Epithelial cell of proximal tubule (primary cell): ENCODE measurements at regions not wholly inside any gene's neighbourhood (a gene's known extent, or its start where the extent isn't known, plus 50 kb on each side); places are given as distances from the start of the nearest gene placed in this dataset.
A peak's percentile ranks its signal among the peaks of the same experiment; 100 is the strongest.

Experiments used
- DNase-seq: peaks from one replicate; pipeline ENCODE4 v3.0.0-alpha.2; 2011; ENCODE audit warnings: low read depth
- H3K4me3 ChIP-seq: 2 replicates; pipeline ENCODE4 v1.5.1; 2011; ENCODE audit warnings: low read depth, mild to moderate bottlenecking, low read length
- TF ChIP-seq, protein P1 (sequence below): conservative IDR thresholded peaks from 2 replicates; pipeline ENCODE4 v1.5.1; 2012; ENCODE audit warnings: low read depth, mild to moderate bottlenecking, low read length

- H3K4me3 ChIP-seq: no peak overlapping the region
- peak; percentile 53 for DNase-seq
- TF ChIP-seq, protein P1, sequence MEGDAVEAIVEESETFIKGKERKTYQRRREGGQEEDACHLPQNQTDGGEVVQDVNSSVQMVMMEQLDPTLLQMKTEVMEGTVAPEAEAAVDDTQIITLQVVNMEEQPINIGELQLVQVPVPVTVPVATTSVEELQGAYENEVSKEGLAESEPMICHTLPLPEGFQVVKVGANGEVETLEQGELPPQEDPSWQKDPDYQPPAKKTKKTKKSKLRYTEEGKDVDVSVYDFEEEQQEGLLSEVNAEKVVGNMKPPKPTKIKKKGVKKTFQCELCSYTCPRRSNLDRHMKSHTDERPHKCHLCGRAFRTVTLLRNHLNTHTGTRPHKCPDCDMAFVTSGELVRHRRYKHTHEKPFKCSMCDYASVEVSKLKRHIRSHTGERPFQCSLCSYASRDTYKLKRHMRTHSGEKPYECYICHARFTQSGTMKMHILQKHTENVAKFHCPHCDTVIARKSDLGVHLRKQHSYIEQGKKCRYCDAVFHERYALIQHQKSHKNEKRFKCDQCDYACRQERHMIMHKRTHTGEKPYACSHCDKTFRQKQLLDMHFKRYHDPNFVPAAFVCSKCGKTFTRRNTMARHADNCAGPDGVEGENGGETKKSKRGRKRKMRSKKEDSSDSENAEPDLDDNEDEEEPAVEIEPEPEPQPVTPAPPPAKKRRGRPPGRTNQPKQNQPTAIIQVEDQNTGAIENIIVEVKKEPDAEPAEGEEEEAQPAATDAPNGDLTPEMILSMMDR: no peak
These were observed 549.1 kb downstream of the INSC start for GRCh38 chr11:15663777-15664218.

- DNase-seq: no peak
- H3K4me3 ChIP-seq: no peak overlapping the region
- TF ChIP-seq, protein P1: no peak
These were observed 550.7 kb downstream of the INSC start for GRCh38 chr11:15665368-15665871.

DNA sequence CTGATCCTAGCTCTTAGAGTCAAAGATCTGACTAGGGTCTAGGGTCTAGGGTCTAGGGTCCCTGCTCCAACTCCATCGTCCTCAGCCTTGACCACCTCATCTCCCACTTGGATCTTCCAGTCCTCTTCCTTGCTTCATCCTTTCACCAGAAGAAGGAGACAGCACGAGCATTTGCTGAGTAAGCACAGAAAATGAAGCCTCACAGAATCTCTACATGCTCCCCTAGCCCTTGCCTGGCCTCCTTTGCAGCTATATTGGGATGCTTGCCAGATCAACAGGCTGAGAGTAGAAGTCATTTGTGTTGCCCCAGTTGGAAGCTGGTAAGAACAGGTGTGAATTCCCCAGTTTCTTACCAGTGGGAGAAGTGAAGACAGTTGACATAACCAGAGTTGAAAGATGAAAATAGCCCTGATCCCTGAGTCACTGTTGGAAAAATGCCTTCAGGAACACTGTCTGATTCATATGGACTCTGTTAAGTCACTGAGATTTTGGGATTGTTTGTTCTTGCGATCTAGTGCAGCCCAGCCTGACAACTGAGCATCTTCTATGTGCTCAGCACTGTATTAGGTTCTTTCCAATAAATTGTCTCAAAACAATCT is 552.5 kb downstream of the INSC start:
- no peak for DNase-seq
- no peak overlapping the region for H3K4me3 ChIP-seq
- TF ChIP-seq, protein P1: no peak

DNA sequence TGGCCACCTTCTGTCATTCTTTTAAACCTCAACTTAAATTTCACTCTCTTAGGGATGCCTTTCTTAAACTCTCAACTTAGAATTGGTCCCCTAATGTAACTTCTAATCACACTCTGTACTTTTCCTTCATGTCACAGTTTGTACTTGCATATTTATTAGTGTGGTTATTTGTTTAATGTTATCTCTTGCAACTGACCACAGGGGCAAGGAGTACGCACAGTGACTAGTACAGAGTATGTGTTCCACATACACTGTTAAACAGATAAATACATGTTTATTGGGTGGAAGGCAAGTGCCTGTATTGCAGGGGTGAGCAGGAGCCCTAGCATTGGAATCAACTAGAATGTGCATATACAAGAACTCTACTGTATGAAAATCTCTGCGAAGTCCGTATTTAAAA is 554.0 kb downstream of the INSC start:
- no peak for DNase-seq
- H3K4me3 ChIP-seq: no peak overlapping the region
- TF ChIP-seq, protein P1: no peak

DNA sequence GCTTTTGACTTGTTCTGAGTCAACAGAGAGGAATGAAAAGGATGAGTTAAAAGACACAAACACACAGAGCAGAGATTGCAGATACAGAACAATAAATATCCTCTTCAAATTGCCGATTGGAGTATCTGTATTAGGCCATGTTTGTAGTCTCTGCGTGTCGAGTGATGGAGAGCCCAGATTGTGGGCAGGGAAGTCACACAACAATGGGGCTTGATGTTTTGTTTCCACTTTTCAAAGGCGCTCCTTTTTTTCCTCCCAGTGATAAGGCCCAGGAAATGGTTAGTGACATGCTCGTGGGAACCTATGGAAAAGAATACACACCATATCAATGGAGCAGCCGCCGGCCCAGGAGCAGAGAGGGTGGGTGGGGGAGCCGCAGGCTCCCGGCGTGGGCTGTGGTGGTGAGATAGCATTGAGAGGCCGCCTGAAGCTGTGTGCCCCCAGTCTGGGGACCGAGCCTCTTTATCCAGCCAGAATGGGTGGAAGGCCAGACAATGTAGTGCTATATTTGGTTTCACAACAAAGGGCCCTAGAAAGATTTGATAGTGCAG is 555.9 kb downstream of the INSC start:
- no peak overlapping the region for H3K4me3 ChIP-seq
- TF ChIP-seq, protein P1: no peak
- DNase-seq: no peak

DNA sequence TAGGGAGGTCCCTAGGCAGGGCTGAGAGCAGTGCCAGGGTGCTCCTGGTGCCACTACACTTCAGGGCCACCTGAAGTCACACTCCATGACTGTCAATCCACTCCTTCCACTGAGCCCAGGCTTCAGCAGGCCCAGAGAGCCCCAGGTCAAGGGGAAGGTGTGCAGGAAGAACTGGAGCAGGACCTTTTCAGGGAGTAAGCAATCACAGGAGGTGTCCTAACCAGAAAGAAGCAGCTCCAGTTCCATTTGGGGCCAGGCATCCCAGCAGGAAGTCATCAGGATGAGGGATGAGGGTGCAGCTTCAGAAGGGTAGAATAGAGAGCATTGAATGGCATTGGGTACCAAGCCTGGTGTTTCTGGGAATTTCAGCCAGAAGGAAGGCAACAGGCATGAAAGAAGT is 556.5 kb downstream of the INSC start:
- H3K4me3 ChIP-seq: no peak overlapping the region
- no peak for DNase-seq
- TF ChIP-seq, protein P1: no peak

DNA sequence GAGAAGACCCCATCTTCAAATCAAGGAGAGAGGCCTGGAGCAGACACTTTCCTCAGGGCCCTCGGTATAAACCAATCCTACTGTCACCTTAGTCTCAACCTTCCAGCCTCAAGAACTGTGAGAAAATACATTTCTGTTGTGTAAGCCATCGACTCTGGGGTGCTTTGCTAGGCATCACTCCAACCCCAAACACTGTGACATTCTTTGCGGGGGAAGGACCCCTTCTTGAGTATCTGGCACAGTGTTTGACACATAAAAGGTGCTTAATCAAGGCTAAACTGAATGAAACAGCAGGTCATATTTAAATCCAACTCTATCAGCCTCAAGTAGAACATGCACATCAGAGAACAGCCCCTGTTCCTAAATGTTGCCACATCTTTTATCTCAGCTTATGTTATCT is 558.1 kb downstream of the INSC start:
- no peak overlapping the region for H3K4me3 ChIP-seq
- no peak for DNase-seq
- TF ChIP-seq, protein P1: no peak
